ENCODE measurements at regions not wholly inside any gene's neighbourhood (a gene's known extent, or its start where the extent isn't known, plus 50 kb on each side); places are given as distances from the start of the nearest gene placed in this dataset.

DNA sequence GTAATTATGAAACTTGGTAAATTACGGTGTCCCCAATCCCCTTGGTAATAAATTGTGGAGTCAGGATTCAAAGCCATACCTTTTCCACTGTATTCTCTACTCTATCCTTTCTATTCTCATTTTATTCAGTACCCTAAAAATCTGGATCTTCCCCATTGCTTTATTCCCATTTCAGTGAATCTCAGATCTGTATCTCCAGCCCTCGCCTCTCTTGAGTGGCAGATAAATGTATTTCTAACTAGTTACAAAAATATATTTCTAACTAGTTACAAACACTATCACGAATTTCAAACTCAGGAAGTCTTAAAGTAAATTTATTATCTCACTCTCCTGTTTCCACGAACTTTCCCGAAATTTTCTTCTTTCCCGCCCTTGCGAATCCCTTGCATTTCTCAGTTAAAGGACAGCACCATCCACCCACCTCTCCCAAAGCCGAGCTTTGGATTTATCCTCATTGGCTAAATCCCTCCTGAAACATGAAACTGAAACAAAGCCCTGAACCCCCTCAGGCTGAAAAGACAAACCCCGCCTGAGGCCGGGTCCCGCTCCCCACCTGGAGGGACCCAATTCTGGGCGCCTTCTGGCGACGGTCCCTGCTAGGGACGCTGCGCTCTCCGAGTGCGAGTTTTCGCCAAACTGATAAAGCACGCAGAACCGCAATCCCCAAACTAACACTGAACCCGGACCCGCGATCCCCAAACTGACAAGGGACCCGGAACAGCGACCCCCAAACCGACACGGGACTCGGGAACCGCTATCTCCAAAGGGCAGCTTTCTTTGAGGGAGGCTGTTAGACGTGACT, 164.3 kb upstream of the PABPC3 start:
- TF ChIP-seq, protein P1, sequence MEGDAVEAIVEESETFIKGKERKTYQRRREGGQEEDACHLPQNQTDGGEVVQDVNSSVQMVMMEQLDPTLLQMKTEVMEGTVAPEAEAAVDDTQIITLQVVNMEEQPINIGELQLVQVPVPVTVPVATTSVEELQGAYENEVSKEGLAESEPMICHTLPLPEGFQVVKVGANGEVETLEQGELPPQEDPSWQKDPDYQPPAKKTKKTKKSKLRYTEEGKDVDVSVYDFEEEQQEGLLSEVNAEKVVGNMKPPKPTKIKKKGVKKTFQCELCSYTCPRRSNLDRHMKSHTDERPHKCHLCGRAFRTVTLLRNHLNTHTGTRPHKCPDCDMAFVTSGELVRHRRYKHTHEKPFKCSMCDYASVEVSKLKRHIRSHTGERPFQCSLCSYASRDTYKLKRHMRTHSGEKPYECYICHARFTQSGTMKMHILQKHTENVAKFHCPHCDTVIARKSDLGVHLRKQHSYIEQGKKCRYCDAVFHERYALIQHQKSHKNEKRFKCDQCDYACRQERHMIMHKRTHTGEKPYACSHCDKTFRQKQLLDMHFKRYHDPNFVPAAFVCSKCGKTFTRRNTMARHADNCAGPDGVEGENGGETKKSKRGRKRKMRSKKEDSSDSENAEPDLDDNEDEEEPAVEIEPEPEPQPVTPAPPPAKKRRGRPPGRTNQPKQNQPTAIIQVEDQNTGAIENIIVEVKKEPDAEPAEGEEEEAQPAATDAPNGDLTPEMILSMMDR (IDR thresholded peaks at IDR 0.05) = no peak
- TF ChIP-seq EP300 (IDR thresholded peaks at IDR 0.05) (no peak), POLR2A (IDR thresholded peaks at IDR 0.05) (no peak), POLR2AphosphoS5 (IDR thresholded peaks at IDR 0.05) (no peak)

Data from sigmoid colon (tissue), 4 donors.